ENCODE measurements at regions not wholly inside any gene's neighbourhood (a gene's known extent, or its start where the extent isn't known, plus 50 kb on each side); places are given as distances from the start of the nearest gene placed in this dataset.

GRCh38 chr3:150256782-150257181 lies 151.3 kb upstream of the TSC22D2 start:
- TF ChIP-seq CTCF (IDR thresholded peaks at IDR 0.05; ENCODE audit: low read depth, low read length), result no peak

GRCh38 chr3:150256318-150256717 lies 151.8 kb upstream of the TSC22D2 start:
- no peak for TF ChIP-seq CTCF (IDR thresholded peaks at IDR 0.05; ENCODE audit: low read depth, low read length)
- no peak overlapping the region for H3K4me3 ChIP-seq (ENCODE audit: low read depth, low read length)

More at GRCh38 chr3:150256782-150257181, 151.3 kb upstream of the TSC22D2 start:
- no peak overlapping the region for H3K4me3 ChIP-seq (ENCODE audit: low read depth, low read length)

GRCh38 chr3:150255826-150256225 lies 152.3 kb upstream of the TSC22D2 start:
- H3K4me3 ChIP-seq (ENCODE audit: low read depth, low read length), result no peak overlapping the region
- no peak for TF ChIP-seq CTCF (IDR thresholded peaks at IDR 0.05; ENCODE audit: low read depth, low read length)

GRCh38 chr3:150255413-150255812 lies 152.7 kb upstream of the TSC22D2 start:
- TF ChIP-seq CTCF (IDR thresholded peaks at IDR 0.05; ENCODE audit: low read depth, low read length), result no peak
- H3K4me3 ChIP-seq (ENCODE audit: low read depth, low read length), result no peak overlapping the region

GRCh38 chr3:150254309-150254708 lies 153.8 kb upstream of the TSC22D2 start:
- TF ChIP-seq CTCF (IDR thresholded peaks at IDR 0.05; ENCODE audit: low read depth, low read length), result no peak
- H3K4me3 ChIP-seq (ENCODE audit: low read depth, low read length), result no peak overlapping the region

- no peak overlapping the region for H3K4me3 ChIP-seq (ENCODE audit: low read depth, low read length)
- TF ChIP-seq CTCF (IDR thresholded peaks at IDR 0.05; ENCODE audit: low read depth, low read length), result no peak
Measured at GRCh38 chr3:150253622-150254021, 154.5 kb upstream of the TSC22D2 start.

GRCh38 chr3:150252462-150252861 lies 155.6 kb upstream of the TSC22D2 start:
- no peak for TF ChIP-seq CTCF (IDR thresholded peaks at IDR 0.05; ENCODE audit: low read depth, low read length)
- no peak overlapping the region for H3K4me3 ChIP-seq (ENCODE audit: low read depth, low read length)

Measured in WI38 (cell line).